ENCODE measurements at regions not wholly inside any gene's neighbourhood (a gene's known extent, or its start where the extent isn't known, plus 50 kb on each side); places are given as distances from the start of the nearest gene placed in this dataset.

- ChIA-PET CTCF (ENCODE audit: low intra/inter-chr PET ratio) (no interaction called here), POLR2A (interaction anchor here (0.5 kb wide), 1 partner anchor 276 kb away, joined by 4 read pairs; no protein-coding TSS in a partner anchor)
- Histone ChIP-seq H3K79me2 (ENCODE audit: control insufficient read depth, insufficient read depth, low read length) (peaks cover 59% of the 10 kb centered on the region), H3K27me3 (ENCODE audit: control insufficient read depth in 2 of 2, insufficient read depth in 2 of 2, low read length in 2 of 2) (no peaks in the 10 kb centered on the region), H3K9ac (ENCODE audit: insufficient read depth in 1 of 2, low read depth in 2 of 2, low read length in 2 of 2) (0 out of 4 replicates have a peak overlapping the region, but pooled peaks of 1 of the 2 experiments have one; percentile 17), H3K4me2 (ENCODE audit: insufficient read depth, low read length) (no peak overlapping the region), H3K9me3 (replicated peaks; ENCODE audit: control insufficient read depth, insufficient read depth, low read depth, low read length) (no peaks in the 10 kb centered on the region), H3K4me3 (no peak overlapping the region), H3K36me3 (ENCODE audit: control insufficient read depth, insufficient read depth, low read length) (peaks cover 6% of the 10 kb centered on the region; the same call in 1 of the 3 replicates), H3K9me1 (ENCODE audit: control insufficient read depth, insufficient read depth, low read length) (peaks cover 9% of the 10 kb centered on the region), H3K27ac (ENCODE audit: extremely low read depth, low read depth, low read length) (no peak overlapping the region), H2AFZ (ENCODE audit: low read depth, low read length) (no peak overlapping the region), H4K20me1 (replicated peaks; ENCODE audit: control insufficient read depth, insufficient read depth, low read length) (peaks cover 85% of the 10 kb centered on the region), H3K4me1 (replicated peaks in 1 of 2; ENCODE audit: control insufficient read depth in 2 of 2, insufficient read depth in 2 of 2, low read length in 2 of 2) (peaks cover 20 to 51% of the 10 kb centered on the region in 2 experiments)
- FAIRE-seq (no peak), ATAC-seq (no peak), DNase-seq (ENCODE audit: extremely low read depth in 1 of 4, low spot score in 3 of 4) (no peak)
- WGBS (ENCODE audit: insufficient coverage, low coverage, missing lambda C conversion rate) = 86% methylated on average over 9 of the region's 11 CpGs
- intact Hi-C loops (cut with micrococcal nuclease) (no loop called here), in situ Hi-C loops (cut with MboI) (no loop called here)
- BruUV-seq (replicated peaks) = no TSS peak
- TF ChIP-seq PTRF (tag; IDR thresholded peaks at IDR 0.05) (no peak), FOXP1 (CRISPR knock-in tag; IDR thresholded peaks at IDR 0.05) (no peak), ZBTB2 (IDR thresholded peaks at IDR 0.05) (no peak), RREB1 (CRISPR knock-in tag; IDR thresholded peaks at IDR 0.05) (no peak), RBM17 (IDR thresholded peaks at IDR 0.05; ENCODE audit: borderline replicate concordance, low read depth, low read length) (no peak), ZNF282 (CRISPR knock-in tag; IDR thresholded peaks at IDR 0.05) (no peak), NFE2L1 (tag; IDR thresholded peaks at IDR 0.05; ENCODE audit: borderline replicate concordance, low read depth) (no peak), FOSL1 (tag; conservative IDR thresholded peaks at IDR 0.05) (no peak), HBP1 (CRISPR knock-in tag; IDR thresholded peaks at IDR 0.05) (no peak), U2AF2 (optimal IDR thresholded peaks at IDR 0.05; ENCODE audit: low read depth, low read length) (no peak), ZNF699 (CRISPR knock-in tag; IDR thresholded peaks at IDR 0.05; ENCODE audit: insufficient replicate concordance) (no peak)
- TF ChIP-seq, protein P1, sequence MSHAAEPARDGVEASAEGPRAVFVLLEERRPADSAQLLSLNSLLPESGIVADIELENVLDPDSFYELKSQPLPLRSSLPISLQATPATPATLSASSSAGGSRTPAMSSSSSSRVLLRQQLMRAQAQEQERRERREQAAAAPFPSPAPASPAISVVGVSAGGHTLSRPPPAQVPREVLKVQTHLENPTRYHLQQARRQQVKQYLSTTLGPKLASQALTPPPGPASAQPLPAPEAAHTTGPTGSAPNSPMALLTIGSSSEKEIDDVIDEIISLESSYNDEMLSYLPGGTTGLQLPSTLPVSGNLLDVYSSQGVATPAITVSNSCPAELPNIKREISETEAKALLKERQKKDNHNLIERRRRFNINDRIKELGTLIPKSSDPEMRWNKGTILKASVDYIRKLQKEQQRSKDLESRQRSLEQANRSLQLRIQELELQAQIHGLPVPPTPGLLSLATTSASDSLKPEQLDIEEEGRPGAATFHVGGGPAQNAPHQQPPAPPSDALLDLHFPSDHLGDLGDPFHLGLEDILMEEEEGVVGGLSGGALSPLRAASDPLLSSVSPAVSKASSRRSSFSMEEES (CRISPR knock-in tag; IDR thresholded peaks at IDR 0.05) = no peak
Measured at GRCh38 chr17:77379065-77379428, 238.3 kb downstream of the SEC14L1 start.
